Memory B cell (primary cell): ENCODE measurements at regions not wholly inside any gene's neighbourhood (a gene's known extent, or its start where the extent isn't known, plus 50 kb on each side); places are given as distances from the start of the nearest gene placed in this dataset.

Source experiments
- ATAC-seq: fragments of 150-1000 bp; cut with Tn5 transposase; 2 replicates; pipeline ENCODE4 v1.10.0; 2021; ENCODE audit warnings: low read depth, mild to moderate bottlenecking, moderate library complexity
- DNase-seq, 2 donors: peaks; one replicate each; pipeline ENCODE4 v3.0.0; 2022; ENCODE audit warnings: low spot score in 2 of 2
- H3K27ac Mint-ChIP-seq: one replicate; pipeline ENCODE4 v1.8.0; 2022; ENCODE audit warnings: mild to moderate bottlenecking, moderate library complexity, mixed read lengths
- H3K27me3 Mint-ChIP-seq: one replicate; pipeline ENCODE4 v1.8.0; 2022; ENCODE audit warnings: mixed read lengths
- H3K36me3 Mint-ChIP-seq: one replicate; pipeline ENCODE4 v1.8.0; 2022; ENCODE audit warnings: mild to moderate bottlenecking, mixed read lengths
- H3K4me1 Mint-ChIP-seq: one replicate; pipeline ENCODE4 v1.8.0; 2022; ENCODE audit warnings: mixed read lengths
- H3K4me3 Mint-ChIP-seq: one replicate; pipeline ENCODE4 v1.8.0; 2022; ENCODE audit warnings: mild to moderate bottlenecking, moderate library complexity, mixed read lengths
- H3K9me3 Mint-ChIP-seq: one replicate; pipeline ENCODE4 v1.8.0; 2022; ENCODE audit warnings: mixed read lengths

- Mint-ChIP-seq H3K27ac (no peak overlapping the region), H3K36me3 (no peaks in the 10 kb centered on the region), H3K27me3 (peaks cover 5% of the 10 kb centered on the region), H3K9me3 (peaks cover 7% of the 10 kb centered on the region), H3K4me1 (no peaks in the 10 kb centered on the region), H3K4me3 (no peak overlapping the region)
- DNase-seq (no peak), ATAC-seq (no peak)
Observed at GRCh38 chr18:76233406-76233805, 261.6 kb downstream of the ZNF516 start.

DNA sequence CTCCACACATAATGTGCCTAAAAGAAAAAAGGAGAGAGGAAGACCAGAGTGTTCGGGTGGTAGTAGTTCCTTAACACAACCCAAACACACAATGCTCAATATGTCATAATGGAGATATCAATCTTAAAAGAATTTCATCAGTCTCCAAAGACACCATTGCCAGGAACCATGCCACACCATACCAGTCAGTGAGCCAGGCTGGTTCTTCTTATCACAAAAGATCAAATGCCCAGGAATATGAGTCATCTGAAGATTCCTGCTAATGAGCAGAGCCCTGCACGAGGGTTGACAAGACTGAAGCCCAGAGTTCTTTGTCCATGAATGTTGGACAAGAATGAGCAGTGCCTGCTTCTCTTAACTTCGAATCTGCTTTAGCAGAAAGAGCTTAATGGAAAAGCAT lies 262.3 kb downstream of the ZNF516 start:
- Mint-ChIP-seq H3K9me3 (peaks cover 4% of the 10 kb centered on the region), H3K4me1 (no peaks in the 10 kb centered on the region), H3K36me3 (no peaks in the 10 kb centered on the region), H3K27ac (no peak overlapping the region), H3K4me3 (no peak overlapping the region), H3K27me3 (peaks cover 5% of the 10 kb centered on the region)
- DNase-seq (no peak), ATAC-seq (no peak)

DNA sequence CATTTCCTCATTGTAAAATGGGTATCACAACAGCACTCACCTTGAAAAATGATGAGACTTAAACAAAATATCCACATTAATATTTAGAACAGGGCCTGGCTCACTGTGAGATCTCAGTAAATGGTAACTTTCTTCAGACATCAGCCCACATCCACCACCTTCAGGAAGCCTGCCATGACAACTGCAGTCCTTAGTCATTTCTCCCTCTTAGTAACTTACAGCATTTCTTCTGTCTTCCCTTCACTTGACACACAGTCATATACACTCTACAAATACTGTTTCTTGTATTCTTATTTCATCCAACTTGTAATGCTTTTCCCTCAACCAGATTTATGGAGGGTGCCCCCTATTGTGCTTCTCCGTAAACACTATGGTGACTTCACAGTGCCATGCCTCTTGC lies 263.0 kb downstream of the ZNF516 start:
- ATAC-seq (no peak), DNase-seq (no peak)
- peaks cover 5% of the 10 kb centered on the region for H3K27me3 Mint-ChIP-seq
- H3K4me1 Mint-ChIP-seq: no peaks in the 10 kb centered on the region
- peaks cover 2% of the 10 kb centered on the region for H3K9me3 Mint-ChIP-seq
- H3K36me3 Mint-ChIP-seq: no peaks in the 10 kb centered on the region
- H3K4me3 Mint-ChIP-seq: no peak overlapping the region
- no peak overlapping the region for H3K27ac Mint-ChIP-seq

DNA sequence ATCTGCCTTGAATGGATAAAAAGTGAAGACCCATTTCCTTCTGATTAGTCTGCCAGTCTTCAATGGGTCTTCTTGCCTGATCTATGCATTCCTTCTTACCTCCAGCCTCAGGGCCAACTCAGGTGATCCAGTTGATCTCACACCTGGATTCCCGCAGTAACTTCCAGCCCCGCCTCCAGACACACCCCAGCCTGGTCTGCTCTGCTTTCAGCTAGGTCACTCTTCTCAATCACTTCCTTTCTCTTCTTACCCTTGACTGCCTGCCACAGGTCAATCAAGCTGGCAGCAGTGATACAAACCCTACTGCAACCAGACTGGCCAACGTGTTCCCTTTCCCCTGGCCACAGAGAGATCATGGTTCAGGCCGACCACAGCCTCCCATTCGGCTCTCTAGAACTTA lies 263.6 kb downstream of the ZNF516 start:
- peaks cover 5% of the 10 kb centered on the region for H3K27me3 Mint-ChIP-seq
- H3K4me3 Mint-ChIP-seq: no peak overlapping the region
- ATAC-seq (no peak), DNase-seq (no peak)
- H3K36me3 Mint-ChIP-seq: no peaks in the 10 kb centered on the region
- H3K4me1 Mint-ChIP-seq: no peaks in the 10 kb centered on the region
- no peaks in the 10 kb centered on the region for H3K9me3 Mint-ChIP-seq
- H3K27ac Mint-ChIP-seq: no peak overlapping the region

GRCh38 chr18:76230791-76231190 lies 264.3 kb downstream of the ZNF516 start:
- Mint-ChIP-seq H3K4me3 (no peak overlapping the region), H3K36me3 (no peaks in the 10 kb centered on the region), H3K9me3 (no peaks in the 10 kb centered on the region), H3K27me3 (peaks cover 5% of the 10 kb centered on the region), H3K27ac (no peak overlapping the region), H3K4me1 (no peaks in the 10 kb centered on the region)
- DNase-seq: no peak
- ATAC-seq: no peak

DNA sequence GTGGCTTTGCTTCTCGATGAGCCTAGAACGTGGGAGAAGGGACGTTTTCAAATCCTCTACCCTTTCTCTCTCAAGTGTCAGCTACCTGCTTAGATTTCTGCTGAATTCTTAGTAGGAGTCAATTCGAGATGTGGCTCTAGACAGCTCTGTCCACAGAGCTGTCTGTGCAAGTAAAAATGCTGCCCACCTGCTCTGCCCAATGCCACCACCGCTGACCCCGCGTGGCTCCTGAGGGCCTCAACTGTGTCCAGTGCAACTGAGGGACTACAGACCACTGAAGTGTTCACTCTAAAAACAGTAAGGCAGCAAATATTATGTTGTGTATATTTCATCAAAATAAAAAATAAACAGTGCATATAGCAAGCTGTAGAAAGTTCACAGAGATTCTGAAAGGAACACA lies 266.3 kb downstream of the ZNF516 start:
- Mint-ChIP-seq H3K36me3 (no peaks in the 10 kb centered on the region), H3K27me3 (peaks cover 5% of the 10 kb centered on the region), H3K27ac (no peak overlapping the region), H3K4me1 (no peaks in the 10 kb centered on the region), H3K9me3 (no peaks in the 10 kb centered on the region), H3K4me3 (no peak overlapping the region)
- DNase-seq (no peak), ATAC-seq (no peak)

DNA sequence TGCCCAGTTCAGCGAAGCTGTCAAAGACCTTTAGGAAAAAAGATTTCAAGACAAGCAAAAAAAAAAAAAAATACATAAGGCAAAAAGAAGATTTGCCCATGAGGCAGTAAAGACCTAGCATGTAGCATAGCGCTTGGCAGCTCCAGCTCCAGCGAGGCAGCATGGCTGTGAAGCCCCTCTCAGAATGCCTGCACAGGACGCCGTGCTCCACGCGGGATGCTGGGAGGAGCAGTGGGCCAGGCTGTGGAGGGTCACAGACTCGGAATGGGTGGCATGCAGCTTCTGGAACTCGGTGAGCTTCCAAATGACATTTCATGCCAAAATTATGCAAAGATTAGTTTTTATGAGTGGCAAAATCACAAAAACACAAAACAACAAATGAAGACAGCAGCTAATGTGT lies 267.3 kb downstream of the ZNF516 start:
- no peak overlapping the region for H3K27ac Mint-ChIP-seq
- H3K4me1 Mint-ChIP-seq: no peaks in the 10 kb centered on the region
- H3K9me3 Mint-ChIP-seq: no peaks in the 10 kb centered on the region
- ATAC-seq (no peak), DNase-seq (no peak)
- H3K27me3 Mint-ChIP-seq: peaks cover 5% of the 10 kb centered on the region
- no peak overlapping the region for H3K4me3 Mint-ChIP-seq
- H3K36me3 Mint-ChIP-seq: no peaks in the 10 kb centered on the region

GRCh38 chr18:76223403-76223802 lies 271.6 kb downstream of the ZNF516 start:
- H3K36me3 Mint-ChIP-seq: no peaks in the 10 kb centered on the region
- no peak overlapping the region for H3K27ac Mint-ChIP-seq
- H3K27me3 Mint-ChIP-seq: peaks cover 2% of the 10 kb centered on the region
- no peaks in the 10 kb centered on the region for H3K4me1 Mint-ChIP-seq
- H3K4me3 Mint-ChIP-seq: no peak overlapping the region
- ATAC-seq (no peak), DNase-seq (no peak)
- no peaks in the 10 kb centered on the region for H3K9me3 Mint-ChIP-seq

GRCh38 chr18:76219023-76219422 lies 276.0 kb downstream of the ZNF516 start:
- ATAC-seq (no peak), DNase-seq (no peak)
- H3K27me3 Mint-ChIP-seq: peaks cover 4% of the 10 kb centered on the region
- no peak overlapping the region for H3K4me3 Mint-ChIP-seq
- no peak overlapping the region for H3K27ac Mint-ChIP-seq
- H3K4me1 Mint-ChIP-seq: no peaks in the 10 kb centered on the region
- peaks cover 1% of the 10 kb centered on the region for H3K9me3 Mint-ChIP-seq
- no peaks in the 10 kb centered on the region for H3K36me3 Mint-ChIP-seq

- Mint-ChIP-seq H3K9me3 (peaks cover 1% of the 10 kb centered on the region), H3K27ac (no peak overlapping the region), H3K27me3 (peaks cover 4% of the 10 kb centered on the region), H3K4me1 (no peaks in the 10 kb centered on the region), H3K36me3 (no peaks in the 10 kb centered on the region), H3K4me3 (no peak overlapping the region)
- ATAC-seq (no peak), DNase-seq (no peak)
Observed at GRCh38 chr18:76216096-76216495, 278.9 kb downstream of the ZNF516 start.

DNA sequence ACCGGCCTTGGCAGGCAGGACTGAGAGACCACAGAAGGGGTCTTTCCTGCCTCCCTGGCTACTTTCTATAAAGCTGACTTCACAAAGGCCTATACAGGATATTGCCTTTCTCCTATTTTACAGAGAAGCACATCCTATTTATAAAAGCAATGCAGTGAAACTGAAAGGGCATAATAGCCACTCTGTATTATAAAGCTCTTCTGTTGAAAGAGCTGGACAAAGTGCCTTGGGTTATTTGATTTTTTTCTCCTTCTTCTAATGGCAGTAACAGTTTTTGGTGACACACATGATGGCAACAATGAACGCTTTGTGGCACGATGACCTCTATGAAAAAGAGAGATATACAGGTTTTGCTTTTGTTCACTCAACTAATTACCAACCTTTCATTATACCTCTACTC lies 281.1 kb downstream of the ZNF516 start:
- Mint-ChIP-seq H3K9me3 (peaks cover 1% of the 10 kb centered on the region), H3K27me3 (peaks cover 3% of the 10 kb centered on the region), H3K27ac (no peak overlapping the region), H3K36me3 (no peaks in the 10 kb centered on the region), H3K4me1 (no peaks in the 10 kb centered on the region), H3K4me3 (no peak overlapping the region)
- DNase-seq (no peak), ATAC-seq (no peak)

- Mint-ChIP-seq H3K27ac (no peak overlapping the region), H3K4me3 (no peak overlapping the region), H3K27me3 (peaks cover 2% of the 10 kb centered on the region), H3K36me3 (no peaks in the 10 kb centered on the region), H3K4me1 (no peaks in the 10 kb centered on the region), H3K9me3 (peaks cover 1% of the 10 kb centered on the region)
- DNase-seq: no peak
- ATAC-seq: no peak
Observed at GRCh38 chr18:76212960-76213359, 282.1 kb downstream of the ZNF516 start.

DNA sequence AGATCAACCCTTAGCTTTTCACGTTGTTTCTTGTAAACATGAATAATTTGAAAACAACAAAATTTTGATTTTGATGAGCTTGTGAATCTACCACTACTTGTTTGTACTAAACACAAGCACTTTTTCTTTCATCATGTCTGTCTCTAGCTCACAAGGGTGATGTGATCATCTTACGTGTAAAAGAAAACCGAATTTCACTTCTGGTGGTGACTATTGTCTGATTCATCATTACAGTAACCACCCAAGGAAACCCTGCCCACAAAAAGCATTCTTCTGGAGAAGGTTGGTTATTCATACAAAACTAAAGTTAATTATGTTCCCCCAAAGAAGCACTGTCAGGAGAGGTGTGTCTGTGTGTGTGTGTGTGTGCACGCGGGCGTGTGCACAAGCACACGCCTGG lies 285.4 kb downstream of the ZNF516 start:
- ATAC-seq (no peak), DNase-seq (no peak)
- H3K36me3 Mint-ChIP-seq: no peaks in the 10 kb centered on the region
- no peak overlapping the region for H3K4me3 Mint-ChIP-seq
- H3K27ac Mint-ChIP-seq: no peak overlapping the region
- H3K27me3 Mint-ChIP-seq: peaks cover 5% of the 10 kb centered on the region
- H3K9me3 Mint-ChIP-seq: peaks cover 6% of the 10 kb centered on the region
- H3K4me1 Mint-ChIP-seq: no peaks in the 10 kb centered on the region

DNA sequence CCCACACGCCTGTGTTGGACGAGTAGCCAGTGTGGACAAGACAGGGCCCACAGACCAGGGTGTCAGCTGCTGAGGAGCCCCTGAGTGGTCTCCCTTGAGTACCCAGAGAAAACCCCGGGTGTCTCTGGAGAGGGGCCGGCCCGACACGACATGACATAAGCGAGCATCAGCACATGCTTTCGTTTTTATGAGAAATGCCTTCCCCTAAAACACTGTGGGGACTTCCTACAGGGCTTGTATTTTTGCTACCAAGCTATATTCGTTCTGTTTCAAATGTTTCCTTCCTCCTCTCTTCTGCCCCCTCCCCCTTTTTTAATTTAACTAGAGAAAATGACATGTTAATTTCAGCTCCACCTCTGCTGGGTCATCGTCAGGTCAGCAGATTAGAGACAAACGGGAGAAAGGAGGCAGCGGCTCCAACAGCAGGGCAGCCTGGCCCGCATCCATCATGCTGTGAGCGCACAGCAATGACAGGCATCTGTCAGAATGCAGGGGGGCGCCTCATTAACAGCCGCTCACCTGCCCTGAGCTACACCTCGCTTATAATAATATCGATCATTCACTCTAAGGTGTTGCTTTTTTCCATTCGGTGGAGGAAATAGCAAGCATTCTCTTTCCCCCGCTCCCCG lies 286.2 kb downstream of the ZNF516 start:
- Mint-ChIP-seq H3K4me1 (no peaks in the 10 kb centered on the region), H3K36me3 (no peaks in the 10 kb centered on the region), H3K27ac (no peak overlapping the region), H3K9me3 (peaks cover 9% of the 10 kb centered on the region), H3K4me3 (no peak overlapping the region), H3K27me3 (peaks cover 6% of the 10 kb centered on the region)
- DNase-seq: no peak
- no peak for ATAC-seq

- Mint-ChIP-seq H3K27me3 (peaks cover 6% of the 10 kb centered on the region), H3K4me3 (no peak overlapping the region), H3K36me3 (no peaks in the 10 kb centered on the region), H3K27ac (no peak overlapping the region), H3K4me1 (no peaks in the 10 kb centered on the region), H3K9me3 (peaks cover 13% of the 10 kb centered on the region)
- no peak for ATAC-seq
- DNase-seq: no peak
Observed at GRCh38 chr18:76205906-76206305, 289.1 kb downstream of the ZNF516 start.
